NAMALWA (cell line): ENCODE measurements at regions not wholly inside any gene's neighbourhood (a gene's known extent, or its start where the extent isn't known, plus 50 kb on each side); places are given as distances from the start of the nearest gene placed in this dataset.
A peak's percentile ranks its signal among the peaks of the same experiment; 100 is the strongest.

Experiments used
- DNase-seq: peaks from one replicate; pipeline ENCODE4 v3.0.0-alpha.2; 2015; ENCODE audit warnings: low spot score

DNA sequence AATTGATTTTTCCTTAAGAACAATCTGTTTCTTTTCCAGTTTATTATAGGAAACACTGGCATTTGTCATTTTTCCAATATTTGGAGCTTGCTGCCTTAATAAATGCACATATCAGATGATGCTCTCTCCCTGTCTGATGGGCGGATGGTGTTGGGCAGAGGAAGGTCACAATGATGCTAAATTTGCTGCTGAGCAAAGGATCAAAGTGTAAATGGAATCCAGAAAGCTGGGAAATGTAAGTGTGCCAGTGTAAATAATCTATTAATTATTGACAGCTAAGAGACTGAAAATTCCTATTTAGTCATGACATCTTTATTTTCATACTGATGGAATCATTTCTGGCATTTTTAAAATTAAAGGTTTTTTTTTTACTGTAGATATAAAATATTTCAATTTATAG, 243.2 kb downstream of the PTBP2 start:
- DNase-seq = no peak

GRCh38 chr1:96966536-96967138, 245.1 kb downstream of the PTBP2 start:
- DNase-seq = peak; percentile 80

- DNase-seq = no peak
Observed at GRCh38 chr1:96967311-96967710, 245.7 kb downstream of the PTBP2 start.

- no peak for DNase-seq
Observed at GRCh38 chr1:96968541-96968940, 247.0 kb downstream of the PTBP2 start.

GRCh38 chr1:96968983-96969382, 247.4 kb downstream of the PTBP2 start:
- no peak for DNase-seq

DNA sequence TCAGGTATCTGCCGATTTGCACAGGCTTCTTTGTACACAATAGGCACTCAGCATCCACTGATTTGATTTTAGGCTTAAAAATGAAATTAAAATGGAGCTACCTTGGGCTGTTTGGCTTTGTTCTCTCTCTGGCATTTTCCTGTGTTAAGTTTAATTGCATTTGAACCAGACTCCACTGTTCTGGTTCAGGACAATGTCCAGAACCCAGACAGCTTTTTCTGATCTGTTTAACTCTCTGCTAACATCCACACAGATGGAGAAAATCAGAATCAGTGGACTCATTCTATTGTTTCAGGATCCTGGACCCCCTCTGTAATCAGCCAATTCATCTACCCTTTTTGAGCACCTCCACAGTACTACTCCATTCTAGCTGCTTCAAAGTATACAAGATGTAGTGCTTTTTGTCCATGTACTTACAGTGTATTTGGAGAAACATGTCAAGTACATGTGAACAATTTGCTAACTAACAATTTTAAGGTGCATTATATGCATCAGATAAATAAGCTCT, 248.1 kb downstream of the PTBP2 start:
- DNase-seq = no peak

GRCh38 chr1:96971439-96971838, 249.9 kb downstream of the PTBP2 start:
- DNase-seq = no peak

DNA sequence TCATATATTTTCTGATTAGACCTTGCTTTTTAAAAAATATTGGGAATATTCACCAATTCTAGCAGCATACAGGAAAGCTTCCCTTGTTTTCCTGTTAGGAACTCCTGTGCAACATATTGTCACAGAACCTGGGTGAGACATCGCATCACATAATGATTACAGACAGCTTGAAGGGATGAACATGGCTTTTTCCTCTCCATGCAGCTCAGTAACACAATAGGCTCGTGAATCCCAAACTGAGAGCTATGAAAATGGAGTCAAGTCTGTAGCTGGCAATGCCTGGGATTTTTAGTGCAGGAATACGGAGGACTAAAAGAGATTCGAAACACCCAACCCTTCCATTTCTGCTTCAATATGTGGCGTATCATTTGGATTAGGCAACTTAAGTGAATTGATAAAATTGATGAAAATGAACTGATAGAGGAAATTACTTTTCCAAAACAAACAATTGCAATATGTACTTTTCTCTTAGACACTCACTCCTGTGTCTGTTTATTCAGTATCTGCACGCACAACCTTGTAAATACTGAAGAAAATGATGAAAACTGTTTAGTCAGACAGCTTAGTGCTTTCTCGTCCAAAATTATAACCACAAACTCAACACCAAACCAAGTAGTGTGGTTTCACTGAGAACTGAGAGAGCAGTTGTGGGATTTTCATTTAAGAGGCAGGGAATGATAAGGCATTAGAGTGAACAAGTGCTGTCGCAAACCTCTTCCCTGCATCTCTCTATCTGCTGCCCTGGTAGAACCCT, 250.4 kb downstream of the PTBP2 start:
- no peak for DNase-seq

- no peak for DNase-seq
Observed at GRCh38 chr1:96973605-96974004, 252.0 kb downstream of the PTBP2 start.

DNA sequence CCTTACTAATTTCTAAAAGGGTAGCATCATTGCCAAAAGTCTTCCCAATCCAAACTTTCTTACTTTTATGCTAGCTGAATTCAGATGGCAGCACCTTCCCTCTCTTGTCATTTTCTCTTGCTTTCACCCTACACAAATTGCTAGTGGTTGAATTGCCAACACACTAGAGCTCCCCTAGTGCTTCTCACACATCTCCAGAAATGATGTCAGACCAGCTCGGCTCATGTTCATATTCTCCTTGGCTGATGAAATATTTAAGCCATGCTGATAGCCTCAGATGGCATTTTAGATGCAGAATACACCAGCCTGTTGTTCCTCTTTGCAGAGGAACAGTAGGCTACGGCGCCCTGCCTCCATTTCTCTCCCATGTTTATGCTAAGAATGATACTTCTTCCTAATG, 256.9 kb downstream of the PTBP2 start:
- no peak for DNase-seq

GRCh38 chr1:96978901-96979300, 257.3 kb downstream of the PTBP2 start:
- no peak for DNase-seq

DNA sequence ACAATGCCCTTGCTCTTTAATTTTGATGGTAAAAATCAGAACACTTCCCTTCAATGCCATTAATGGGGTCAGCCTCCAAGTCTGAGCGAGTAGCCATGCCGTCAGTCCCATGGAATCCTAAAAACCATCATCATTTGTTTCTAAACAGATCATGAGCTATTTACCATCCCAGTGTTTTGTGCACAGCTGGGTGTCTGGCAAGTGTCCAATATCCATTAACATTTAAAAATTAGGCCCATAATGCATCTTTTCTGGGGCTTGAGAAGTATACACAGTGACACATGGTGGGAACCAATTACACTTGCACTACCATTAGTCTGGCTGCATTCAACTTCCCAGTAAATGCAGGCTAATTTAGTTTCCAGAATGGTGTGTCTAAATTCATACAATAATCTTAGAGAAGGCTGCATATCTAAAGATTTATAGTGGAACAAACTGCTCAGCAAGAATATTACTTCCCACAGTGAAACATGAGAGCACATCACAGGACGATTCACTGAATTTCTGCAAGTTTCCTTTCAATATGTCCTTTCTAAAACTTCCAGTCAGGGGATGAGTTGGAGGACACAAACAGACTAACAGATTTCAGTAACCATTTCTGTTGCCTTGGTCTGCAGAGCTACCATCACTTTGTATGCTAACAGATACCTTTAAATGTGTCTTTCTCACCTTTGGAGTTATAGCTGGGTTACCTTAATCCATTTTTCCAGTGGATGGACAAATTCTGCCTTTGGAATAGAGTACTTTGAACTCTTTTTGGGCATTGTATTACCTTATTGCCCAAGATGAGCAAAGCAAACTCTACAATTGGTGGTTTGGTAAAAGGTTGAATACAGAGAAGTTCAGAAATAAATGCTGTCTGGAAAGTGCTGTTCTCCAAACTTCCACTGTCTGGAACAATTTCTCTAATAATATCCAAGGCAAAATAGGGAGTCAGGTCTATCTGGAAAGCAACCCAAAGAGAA, 258.0 kb downstream of the PTBP2 start:
- DNase-seq = no peak

- DNase-seq = no peak
Observed at GRCh38 chr1:96980448-96980847, 258.9 kb downstream of the PTBP2 start.

DNA sequence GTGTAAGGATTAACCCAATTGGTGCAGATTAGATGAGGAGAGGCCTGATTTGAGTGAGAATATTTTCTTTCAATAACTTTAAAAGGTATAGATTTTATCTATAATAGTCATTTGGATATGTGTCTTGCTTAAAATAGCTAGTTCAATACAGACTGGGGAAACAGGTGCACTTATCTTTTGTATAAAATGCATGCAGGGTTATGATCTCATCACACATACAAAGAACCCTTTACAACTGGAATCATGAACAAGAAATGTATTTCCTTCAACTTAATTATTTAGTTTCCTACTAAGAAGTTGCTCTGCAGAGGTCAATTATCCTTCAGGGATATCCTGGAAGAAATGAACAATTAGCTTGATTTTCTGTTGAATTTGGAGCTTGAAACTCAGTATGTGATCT, 259.6 kb downstream of the PTBP2 start:
- no peak for DNase-seq

- no peak for DNase-seq
Observed at GRCh38 chr1:96982118-96982517, 260.5 kb downstream of the PTBP2 start.

- DNase-seq = no peak
Observed at GRCh38 chr1:96983866-96984265, 262.3 kb downstream of the PTBP2 start.

DNA sequence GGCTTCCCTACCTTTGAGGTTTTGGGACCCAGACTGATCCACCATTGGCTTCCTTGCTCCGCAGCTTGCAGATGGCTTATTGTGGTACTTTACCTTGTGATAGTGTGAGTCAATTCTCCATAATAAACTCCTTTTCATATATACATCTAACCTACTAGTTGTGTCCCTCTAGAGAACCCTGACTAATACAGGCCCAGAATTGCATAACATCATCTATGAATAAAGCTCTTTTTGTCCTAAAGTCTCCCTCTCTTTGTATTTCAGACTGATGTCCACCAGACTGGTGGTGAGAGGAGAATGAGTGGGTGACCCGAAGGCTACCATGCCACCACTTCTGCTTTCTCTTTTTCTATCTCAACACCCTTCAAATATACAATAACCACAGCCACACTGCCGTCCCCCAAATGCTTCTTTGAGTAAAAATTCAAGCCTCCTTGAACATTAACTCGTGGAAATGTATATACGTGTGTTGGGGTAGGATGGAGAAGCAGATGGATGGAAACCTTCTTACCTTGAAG, 265.7 kb downstream of the PTBP2 start:
- no peak for DNase-seq

GRCh38 chr1:96989302-96989701, 267.7 kb downstream of the PTBP2 start:
- DNase-seq = no peak

DNA sequence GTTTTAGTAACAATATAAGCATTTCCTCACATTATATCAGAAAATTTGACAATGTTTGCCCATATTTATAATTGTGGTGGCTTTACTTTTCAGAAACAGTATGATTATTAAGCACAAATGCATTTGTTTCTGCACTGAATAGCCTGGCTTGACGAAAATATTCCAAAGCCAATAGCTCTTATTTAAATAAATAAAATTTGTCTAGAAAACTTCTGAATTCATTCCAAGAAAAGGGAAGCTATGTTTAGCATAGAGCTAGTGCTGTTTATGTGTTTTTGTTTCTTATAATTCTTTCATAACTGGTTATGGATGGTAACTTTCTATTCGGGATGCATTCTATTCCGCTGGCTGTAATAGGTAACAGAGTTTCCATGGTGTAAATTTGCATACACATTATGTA, 268.6 kb downstream of the PTBP2 start:
- no peak for DNase-seq

- no peak for DNase-seq
Observed at GRCh38 chr1:96991261-96991660, 269.7 kb downstream of the PTBP2 start.

- DNase-seq = no peak
Observed at GRCh38 chr1:96992871-96993270, 271.3 kb downstream of the PTBP2 start.

GRCh38 chr1:96995351-96995750, 273.8 kb downstream of the PTBP2 start:
- no peak for DNase-seq
